ENCODE measurements at regions not wholly inside any gene's neighbourhood (a gene's known extent, or its start where the extent isn't known, plus 50 kb on each side); places are given as distances from the start of the nearest gene placed in this dataset.

- TF ChIP-seq, protein P1, sequence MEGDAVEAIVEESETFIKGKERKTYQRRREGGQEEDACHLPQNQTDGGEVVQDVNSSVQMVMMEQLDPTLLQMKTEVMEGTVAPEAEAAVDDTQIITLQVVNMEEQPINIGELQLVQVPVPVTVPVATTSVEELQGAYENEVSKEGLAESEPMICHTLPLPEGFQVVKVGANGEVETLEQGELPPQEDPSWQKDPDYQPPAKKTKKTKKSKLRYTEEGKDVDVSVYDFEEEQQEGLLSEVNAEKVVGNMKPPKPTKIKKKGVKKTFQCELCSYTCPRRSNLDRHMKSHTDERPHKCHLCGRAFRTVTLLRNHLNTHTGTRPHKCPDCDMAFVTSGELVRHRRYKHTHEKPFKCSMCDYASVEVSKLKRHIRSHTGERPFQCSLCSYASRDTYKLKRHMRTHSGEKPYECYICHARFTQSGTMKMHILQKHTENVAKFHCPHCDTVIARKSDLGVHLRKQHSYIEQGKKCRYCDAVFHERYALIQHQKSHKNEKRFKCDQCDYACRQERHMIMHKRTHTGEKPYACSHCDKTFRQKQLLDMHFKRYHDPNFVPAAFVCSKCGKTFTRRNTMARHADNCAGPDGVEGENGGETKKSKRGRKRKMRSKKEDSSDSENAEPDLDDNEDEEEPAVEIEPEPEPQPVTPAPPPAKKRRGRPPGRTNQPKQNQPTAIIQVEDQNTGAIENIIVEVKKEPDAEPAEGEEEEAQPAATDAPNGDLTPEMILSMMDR (IDR thresholded peaks at IDR 0.05), result no peak
- TF ChIP-seq POLR2A (IDR thresholded peaks at IDR 0.05), result no peak
These were observed 838.3 kb upstream of the ROBO1 start for GRCh38 chr3:80606073-80606472.

Data from ovary (tissue), 3 donors.